Upper lobe of left lung (tissue), 6 donors: ENCODE measurements at regions not wholly inside any gene's neighbourhood (a gene's known extent, or its start where the extent isn't known, plus 50 kb on each side); places are given as distances from the start of the nearest gene placed in this dataset.

Experiments used
- ATAC-seq, 2 donors: fragments of 200-7000 bp; cut with Tn5 transposase; one replicate each; pipeline ENCODE4 v1.9.1; 2022; ENCODE audit warnings: mild to moderate bottlenecking in 2 of 2, moderate library complexity in 2 of 2; ENCODE audit not compliant: low FRiP score in 2 of 2
- DNase-seq, 2 donors: peaks; one replicate each; pipeline ENCODE4 v3.0.0-alpha.2; 2019 to 2020
- H3K27ac ChIP-seq, 4 donors: fragments of 200-600 bp; sonication (generic); one replicate each; pipeline ENCODE4 v1.5.1; 2016 to 2019
- H3K27me3 ChIP-seq, 4 donors: fragments of 200-600 bp; sonication (generic); one replicate each; pipeline ENCODE4 v1.5.1; 2017 to 2019
- H3K36me3 ChIP-seq, 4 donors: fragments of 200-600 bp; sonication (generic); one replicate each; pipeline ENCODE4 v1.5.1; 2016 to 2019
- H3K4me1 ChIP-seq, 4 donors: fragments of 200-600 bp; sonication (generic); one replicate each; pipeline ENCODE4 v1.5.1; 2018 to 2019
- H3K4me3 ChIP-seq, 4 donors: fragments of 200-600 bp; sonication (generic); one replicate each; pipeline ENCODE4 v1.5.1; 2017 to 2019; ENCODE audit warnings: mild to moderate bottlenecking in 2 of 4, moderate library complexity in 1 of 4
- H3K9me3 ChIP-seq, 4 donors: fragments of 200-600 bp; sonication (generic); one replicate each; pipeline ENCODE4 v1.5.1; 2018 to 2019
- EP300 ChIP-seq, 4 donors: sonication (generic); formaldehyde crosslinking; IDR thresholded peaks; one replicate each; pipeline ENCODE4 v1.5.1; 2017; ENCODE audit warnings: antibody characterized with exemption in 4 of 4, control low read depth in 2 of 4
- POLR2A ChIP-seq, 4 donors: fragments of 450-650 bp; IDR thresholded peaks; one replicate each; pipeline ENCODE4 v1.5.1; 2016 to 2017; ENCODE audit warnings: antibody characterized with exemption in 4 of 4, mild to moderate bottlenecking in 2 of 4
- POLR2AphosphoS5 ChIP-seq, 2 donors: sonication (generic); formaldehyde crosslinking; IDR thresholded peaks; one replicate each; pipeline ENCODE4 v1.5.1; 2017; ENCODE audit warnings: antibody characterized with exemption in 2 of 2
- WGBS, 2 donors: methylation state at CpG; one replicate each; pipeline ENCODE4 v1.1.5; 2017 to 2018; 5-methylcytosine and 5-hydroxymethylcytosine counted together
- TF ChIP-seq, protein P1 (sequence below), 6 experiments: fragments of 450-650 bp in 4 of 6; fragments of 200-600 bp in 2 of 6; sonication (generic) in 2 of 6; IDR thresholded peaks; one replicate each; pipeline ENCODE4 v1.5.1; 2016 to 2019; ENCODE audit warnings: antibody characterized with exemption in 6 of 6
- donor health status: DM: no; HTN: no; CAD: no; lungs with moderate emphysema.
- donor health status: DM: no; HTN: yes; CAD: no; lungs with severe emphysema.

DNA sequence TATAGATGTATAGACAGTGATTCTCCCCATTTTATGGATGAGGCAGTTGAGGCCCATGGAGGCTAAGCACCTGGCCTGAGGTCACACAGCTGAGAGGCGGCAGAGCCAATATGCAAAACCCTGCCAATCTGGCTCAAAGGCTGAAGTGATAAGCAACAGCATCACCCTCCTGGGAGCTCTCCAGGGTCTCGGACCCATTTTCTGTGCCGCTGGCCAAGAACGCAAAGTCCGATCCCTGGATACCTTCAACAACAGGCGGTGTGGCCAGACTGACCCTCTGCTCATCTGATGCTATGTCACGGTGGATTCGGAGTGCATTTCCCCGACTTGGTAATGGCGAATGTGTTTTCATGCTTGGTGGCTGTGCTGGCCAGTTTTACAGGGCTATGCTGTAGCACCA is 595.0 kb downstream of the TBC1D22A start:
- Histone ChIP-seq H3K4me3 (no peak overlapping the region), H3K27me3 (no peaks in the 10 kb centered on the region), H3K4me1 (no peaks in the 10 kb centered on the region), H3K36me3 (no peaks in the 10 kb centered on the region), H3K9me3 (peaks cover 0 to 10% (median 7%) of the 10 kb centered on the region in 4 donors), H3K27ac (no peak overlapping the region)
- TF ChIP-seq POLR2A (IDR thresholded peaks at IDR 0.05), result no peak
- no peak for TF ChIP-seq POLR2AphosphoS5 (IDR thresholded peaks at IDR 0.05)
- TF ChIP-seq, protein P1, sequence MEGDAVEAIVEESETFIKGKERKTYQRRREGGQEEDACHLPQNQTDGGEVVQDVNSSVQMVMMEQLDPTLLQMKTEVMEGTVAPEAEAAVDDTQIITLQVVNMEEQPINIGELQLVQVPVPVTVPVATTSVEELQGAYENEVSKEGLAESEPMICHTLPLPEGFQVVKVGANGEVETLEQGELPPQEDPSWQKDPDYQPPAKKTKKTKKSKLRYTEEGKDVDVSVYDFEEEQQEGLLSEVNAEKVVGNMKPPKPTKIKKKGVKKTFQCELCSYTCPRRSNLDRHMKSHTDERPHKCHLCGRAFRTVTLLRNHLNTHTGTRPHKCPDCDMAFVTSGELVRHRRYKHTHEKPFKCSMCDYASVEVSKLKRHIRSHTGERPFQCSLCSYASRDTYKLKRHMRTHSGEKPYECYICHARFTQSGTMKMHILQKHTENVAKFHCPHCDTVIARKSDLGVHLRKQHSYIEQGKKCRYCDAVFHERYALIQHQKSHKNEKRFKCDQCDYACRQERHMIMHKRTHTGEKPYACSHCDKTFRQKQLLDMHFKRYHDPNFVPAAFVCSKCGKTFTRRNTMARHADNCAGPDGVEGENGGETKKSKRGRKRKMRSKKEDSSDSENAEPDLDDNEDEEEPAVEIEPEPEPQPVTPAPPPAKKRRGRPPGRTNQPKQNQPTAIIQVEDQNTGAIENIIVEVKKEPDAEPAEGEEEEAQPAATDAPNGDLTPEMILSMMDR (IDR thresholded peaks at IDR 0.05), result no peak
- no peak for TF ChIP-seq EP300 (IDR thresholded peaks at IDR 0.05)
- ATAC-seq (no peak), DNase-seq (no peak)
- 96 to 100% methylated on average over 1 to 10 of the region's 10 CpGs for WGBS, 2 donors

DNA sequence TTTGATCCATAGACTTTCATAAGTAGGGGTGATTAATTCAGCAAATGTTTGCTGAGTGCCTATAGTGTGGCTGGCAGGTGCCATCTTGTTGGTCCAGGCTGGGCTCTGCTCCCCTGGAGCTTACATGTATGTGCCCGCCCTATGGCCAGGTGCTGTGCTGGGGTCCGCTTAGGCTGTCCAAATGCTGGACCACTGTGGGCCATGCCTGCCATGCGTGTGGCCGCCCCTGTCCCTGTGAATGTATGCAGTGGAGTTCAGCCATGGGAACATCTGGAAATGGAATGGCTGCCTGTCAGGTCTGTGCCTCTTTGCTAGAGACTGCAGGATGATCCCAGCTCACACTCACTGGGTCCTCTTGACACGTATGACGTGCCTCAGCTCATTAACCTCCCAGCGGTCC is 594.6 kb downstream of the TBC1D22A start:
- Histone ChIP-seq H3K4me1 (no peaks in the 10 kb centered on the region), H3K9me3 (peaks cover 0 to 8% (median 6%) of the 10 kb centered on the region in 4 donors), H3K27ac (no peak overlapping the region), H3K27me3 (no peaks in the 10 kb centered on the region), H3K36me3 (no peaks in the 10 kb centered on the region), H3K4me3 (no peak overlapping the region)
- TF ChIP-seq, protein P1 (IDR thresholded peaks at IDR 0.05), result no peak
- TF ChIP-seq POLR2AphosphoS5 (IDR thresholded peaks at IDR 0.05), result no peak
- no peak for TF ChIP-seq EP300 (IDR thresholded peaks at IDR 0.05)
- TF ChIP-seq POLR2A (IDR thresholded peaks at IDR 0.05), result no peak
- ATAC-seq (no peak), DNase-seq (peak; percentile 5 to 38)
- 95% methylated on average over 7 of the region's 7 CpGs; no CpG with 5 or more reads in 1 of the 2 donors for WGBS, 2 donors

DNA sequence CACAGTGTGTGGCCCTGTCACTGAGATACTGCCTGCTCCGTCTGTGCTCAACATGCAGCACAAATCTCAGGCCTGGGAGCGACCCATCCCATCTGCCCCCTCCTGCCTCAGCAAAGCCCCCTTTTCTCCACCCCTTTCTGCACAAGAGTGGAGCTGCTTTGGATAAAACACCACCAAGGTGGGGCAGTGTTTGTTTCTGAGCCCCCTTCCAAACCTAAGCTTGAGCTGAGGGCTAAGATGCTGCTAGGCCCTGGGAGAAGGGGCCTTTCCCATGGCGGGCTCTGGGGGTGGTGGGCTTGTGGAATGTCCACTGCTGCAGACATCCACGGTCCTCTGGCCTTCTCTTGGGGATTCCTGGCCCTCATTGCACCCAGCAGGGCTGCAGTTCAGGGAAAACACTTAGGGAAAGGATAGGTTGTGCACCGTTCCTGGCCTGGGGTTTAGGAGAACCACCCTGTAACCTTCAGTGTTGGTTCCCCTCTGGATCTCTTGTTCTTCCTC is 594.1 kb downstream of the TBC1D22A start:
- DNase-seq (no peak), ATAC-seq (no peak)
- no peak overlapping the region for H3K4me3 ChIP-seq
- H3K36me3 ChIP-seq, result no peaks in the 10 kb centered on the region
- H3K27me3 ChIP-seq, result no peaks in the 10 kb centered on the region
- TF ChIP-seq EP300 (IDR thresholded peaks at IDR 0.05) (no peak), POLR2A (IDR thresholded peaks at IDR 0.05) (no peak), POLR2AphosphoS5 (IDR thresholded peaks at IDR 0.05) (no peak)
- TF ChIP-seq, protein P1 (IDR thresholded peaks at IDR 0.05), result no peak
- no peak overlapping the region for H3K27ac ChIP-seq
- 77 to 86% methylated on average over 4 to 5 of the region's 5 CpGs for WGBS, 2 donors
- no peaks in the 10 kb centered on the region for H3K4me1 ChIP-seq
- peaks cover 0 to 3% (median under 1%) of the 10 kb centered on the region in 4 donors for H3K9me3 ChIP-seq

DNA sequence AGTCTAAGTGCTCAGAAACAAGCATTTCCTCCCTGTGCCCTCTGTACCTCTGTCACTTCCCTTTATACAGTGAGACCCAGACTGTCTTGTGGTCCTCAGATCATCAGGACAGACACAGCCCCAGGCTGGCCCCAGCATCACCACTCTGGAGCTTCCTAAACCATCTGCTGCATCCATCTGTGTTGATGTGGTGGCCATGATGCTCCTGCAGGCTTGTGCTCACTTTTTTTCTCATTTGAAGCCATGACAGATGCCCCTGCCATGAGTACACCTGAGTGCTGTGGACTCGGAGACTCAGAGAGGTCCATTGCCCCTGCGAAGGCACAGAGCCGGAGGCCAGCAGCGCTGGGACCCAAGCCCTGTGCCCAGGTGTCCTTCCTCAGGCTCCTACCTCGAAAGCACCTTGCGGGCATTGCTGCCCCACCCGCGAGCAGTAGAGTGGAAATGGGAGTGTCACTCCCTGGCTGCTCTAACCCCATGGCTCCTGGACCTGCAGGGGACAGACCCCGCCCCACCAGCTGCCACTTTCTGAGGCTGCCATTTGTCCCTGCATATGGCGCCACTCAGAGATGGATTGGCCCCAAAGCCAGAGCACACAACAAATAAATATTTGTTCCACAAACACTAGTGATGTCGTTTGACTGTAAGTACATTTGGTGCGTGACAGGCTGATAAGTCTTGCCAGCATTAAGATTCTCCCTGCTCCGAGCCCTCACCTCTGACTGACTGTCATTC is 593.5 kb downstream of the TBC1D22A start:
- Histone ChIP-seq H3K4me3 (no peak overlapping the region), H3K27ac (no peak overlapping the region), H3K36me3 (no peaks in the 10 kb centered on the region), H3K4me1 (no peaks in the 10 kb centered on the region), H3K9me3 (no peaks in the 10 kb centered on the region), H3K27me3 (no peaks in the 10 kb centered on the region)
- TF ChIP-seq EP300 (IDR thresholded peaks at IDR 0.05) (no peak), POLR2A (IDR thresholded peaks at IDR 0.05) (no peak), POLR2AphosphoS5 (IDR thresholded peaks at IDR 0.05) (no peak)
- TF ChIP-seq, protein P1 (IDR thresholded peaks at IDR 0.05), result no peak
- DNase-seq (peak in 1 of 2 donors; percentile 16), ATAC-seq (no peak)
- 80 to 85% methylated on average over 8 to 13 of the region's 13 CpGs for WGBS, 2 donors

DNA sequence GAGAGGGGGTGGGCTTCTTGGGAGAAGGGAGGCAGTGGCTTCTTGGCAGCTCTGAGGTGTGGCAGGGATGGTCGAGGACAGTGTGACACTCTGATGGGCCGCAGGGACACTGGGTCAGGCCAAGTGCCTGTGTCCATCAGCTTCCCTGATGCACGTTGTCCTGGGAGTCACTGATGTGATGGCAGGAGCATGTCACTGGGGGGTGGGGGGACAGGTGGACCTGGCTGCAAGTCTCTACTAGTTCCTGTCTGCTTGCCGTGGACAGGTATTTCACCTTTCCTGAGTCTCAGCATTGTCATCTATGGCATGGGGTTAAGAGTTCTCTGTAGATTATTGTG is 592.9 kb downstream of the TBC1D22A start:
- no peaks in the 10 kb centered on the region for H3K36me3 ChIP-seq
- H3K27me3 ChIP-seq, result no peaks in the 10 kb centered on the region
- TF ChIP-seq, protein P1 (IDR thresholded peaks at IDR 0.05), result no peak
- TF ChIP-seq POLR2A (IDR thresholded peaks at IDR 0.05) (no peak), EP300 (IDR thresholded peaks at IDR 0.05) (no peak), POLR2AphosphoS5 (IDR thresholded peaks at IDR 0.05) (no peak)
- no peaks in the 10 kb centered on the region for H3K4me1 ChIP-seq
- WGBS, 2 donors, result 65 to 80% methylated on average over 4 of the region's 4 CpGs
- H3K27ac ChIP-seq, result no peak overlapping the region
- DNase-seq (peak in 1 of 2 donors; percentile 6), ATAC-seq (no peak)
- H3K9me3 ChIP-seq, result no peaks in the 10 kb centered on the region
- H3K4me3 ChIP-seq, result no peak overlapping the region
